Central memory CD8-positive, alpha-beta T cell (primary cell): ENCODE measurements at regions not wholly inside any gene's neighbourhood (a gene's known extent, or its start where the extent isn't known, plus 50 kb on each side); places are given as distances from the start of the nearest gene placed in this dataset.

ENCODE experiments used
- ATAC-seq: fragments of 150-1000 bp; cut with Tn5 transposase; replicated peaks from 2 replicates; pipeline ENCODE4 v1.10.0; 2022; ENCODE audit warnings: mild to moderate bottlenecking, moderate FRiP score, moderate number of reproducible peaks; ENCODE audit not compliant: poor library complexity, severe bottlenecking; ENCODE audit errors: extremely low read depth
- DNase-seq, 2 donors: peaks; one replicate each; pipeline ENCODE4 v3.0.0; 2021; ENCODE audit warnings: low spot score in 2 of 2
- H3K27ac Mint-ChIP-seq: one replicate; pipeline ENCODE4 v1.8.0; 2022; ENCODE audit warnings: low read depth, mild to moderate bottlenecking, moderate library complexity, mixed read lengths
- H3K27me3 Mint-ChIP-seq: one replicate; pipeline ENCODE4 v1.8.0; 2022; ENCODE audit warnings: mixed read lengths
- H3K36me3 Mint-ChIP-seq: one replicate; pipeline ENCODE4 v1.8.0; 2022; ENCODE audit warnings: mild to moderate bottlenecking, moderate library complexity, mixed read lengths; ENCODE audit not compliant: insufficient read depth
- H3K4me1 Mint-ChIP-seq: one replicate; pipeline ENCODE4 v1.8.0; 2022; ENCODE audit warnings: mixed read lengths
- H3K4me3 Mint-ChIP-seq: one replicate; pipeline ENCODE4 v1.8.0; 2022; ENCODE audit warnings: mild to moderate bottlenecking, moderate library complexity, mixed read lengths
- H3K9me3 Mint-ChIP-seq: one replicate; pipeline ENCODE4 v1.8.0; 2022; ENCODE audit warnings: mixed read lengths

DNA sequence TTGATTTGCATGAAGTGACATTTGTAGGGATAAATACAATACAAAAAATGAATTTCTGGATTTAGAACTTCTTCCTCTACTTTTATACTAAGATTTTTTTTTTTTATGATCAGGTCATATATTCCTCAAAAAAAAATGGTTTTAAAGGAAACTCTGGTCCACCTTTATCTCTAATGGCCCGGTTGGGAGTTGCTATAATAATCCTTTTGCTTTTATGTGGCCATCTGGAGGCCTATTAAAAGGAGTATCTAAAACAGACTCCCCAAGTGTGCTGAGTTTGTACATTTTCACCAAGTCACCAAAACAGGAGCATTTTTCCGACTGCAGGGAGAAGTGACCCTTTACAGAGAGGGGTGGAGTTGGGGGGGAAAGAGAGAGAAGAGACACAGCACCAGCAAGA lies 329.2 kb upstream of the FIGN start:
- H3K4me1 Mint-ChIP-seq = no peaks in the 10 kb centered on the region
- H3K4me3 Mint-ChIP-seq = no peak overlapping the region
- H3K27ac Mint-ChIP-seq = no peak overlapping the region
- H3K36me3 Mint-ChIP-seq = no peaks in the 10 kb centered on the region
- H3K9me3 Mint-ChIP-seq = peaks cover 11% of the 10 kb centered on the region
- no peaks in the 10 kb centered on the region for H3K27me3 Mint-ChIP-seq
- DNase-seq (no peak), ATAC-seq (no peak)

DNA sequence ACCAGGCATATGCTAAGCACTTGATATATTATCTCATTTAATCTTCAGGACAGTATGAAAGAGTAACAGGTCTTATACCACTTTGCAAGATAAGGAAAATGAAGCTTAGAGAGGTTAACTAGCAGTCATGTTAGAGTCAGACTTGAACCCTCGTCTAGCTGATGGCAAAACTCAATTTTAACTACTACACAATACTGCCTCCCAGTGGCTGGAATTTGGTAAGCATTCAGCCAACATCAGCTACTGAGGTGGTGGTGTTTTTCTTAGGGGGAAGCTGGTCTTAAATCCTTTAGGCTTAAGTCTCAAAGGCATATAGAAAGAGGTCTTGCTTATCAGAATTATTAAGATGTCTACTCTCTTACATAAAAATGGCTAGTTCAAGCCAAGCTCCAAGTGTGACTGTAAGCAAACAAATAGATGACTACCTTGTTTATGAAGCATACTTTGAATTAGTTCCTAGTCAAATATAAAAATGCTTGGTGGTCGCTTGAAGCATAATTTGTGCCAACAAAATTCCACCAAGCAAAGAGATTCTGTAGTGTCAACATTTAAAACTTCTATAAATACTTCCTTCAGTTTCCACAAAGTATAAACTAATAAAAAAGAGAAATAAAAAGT lies 325.4 kb upstream of the FIGN start:
- no peaks in the 10 kb centered on the region for H3K27me3 Mint-ChIP-seq

DNA sequence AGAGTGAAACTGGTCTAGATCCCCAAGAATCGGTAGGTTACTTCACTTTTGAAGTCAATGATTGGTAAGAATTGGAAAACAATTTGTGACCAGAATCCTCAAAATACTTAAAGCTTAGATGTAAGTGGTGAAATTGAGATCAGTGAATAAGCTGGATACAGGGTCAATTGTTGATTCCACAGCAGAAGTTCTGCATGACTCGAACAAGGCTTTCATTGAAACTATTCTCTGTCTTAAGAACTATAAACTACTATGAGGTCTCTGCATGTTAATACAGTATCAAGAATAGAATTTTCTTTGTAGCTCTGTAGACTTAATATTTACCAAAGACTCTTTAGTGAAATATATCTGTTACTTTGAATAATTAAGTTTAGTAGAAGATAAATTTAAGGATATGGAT lies 324.2 kb upstream of the FIGN start:
- no peaks in the 10 kb centered on the region for H3K27me3 Mint-ChIP-seq
- H3K4me1 Mint-ChIP-seq = no peaks in the 10 kb centered on the region
- DNase-seq (no peak), ATAC-seq (no peak)
- no peaks in the 10 kb centered on the region for H3K36me3 Mint-ChIP-seq
- H3K27ac Mint-ChIP-seq = no peak overlapping the region
- peaks cover 5% of the 10 kb centered on the region for H3K9me3 Mint-ChIP-seq
- no peak overlapping the region for H3K4me3 Mint-ChIP-seq

More for the DNA sequence above, 325.4 kb upstream of the FIGN start:
- H3K4me1 Mint-ChIP-seq = no peaks in the 10 kb centered on the region
- no peaks in the 10 kb centered on the region for H3K36me3 Mint-ChIP-seq
- no peak for DNase-seq
- no peak overlapping the region for H3K4me3 Mint-ChIP-seq
- ATAC-seq = no peak
- H3K27ac Mint-ChIP-seq = no peak overlapping the region
- peaks cover 5% of the 10 kb centered on the region for H3K9me3 Mint-ChIP-seq

DNA sequence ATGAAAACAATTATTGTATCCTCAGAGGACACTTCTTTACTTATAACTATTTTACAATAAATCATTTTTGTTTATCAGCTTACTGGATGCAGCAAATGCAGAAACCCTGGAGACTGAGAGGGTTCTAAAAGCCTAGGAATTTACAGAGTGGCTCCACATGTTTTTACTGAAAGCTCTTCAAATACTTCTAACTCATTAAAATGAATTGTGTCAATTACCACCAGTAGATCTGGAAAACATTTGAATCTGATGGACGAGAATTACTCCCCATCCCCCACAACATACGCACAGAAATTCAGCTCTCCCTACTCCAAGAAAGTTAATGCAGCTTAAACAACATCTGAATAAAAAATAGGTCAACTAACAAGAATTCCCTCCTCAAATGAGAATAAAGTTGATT lies 319.8 kb upstream of the FIGN start:
- DNase-seq = no peak
- no peaks in the 10 kb centered on the region for H3K4me1 Mint-ChIP-seq
- H3K9me3 Mint-ChIP-seq = peaks cover 14% of the 10 kb centered on the region
- no peak overlapping the region for H3K27ac Mint-ChIP-seq
- no peak overlapping the region for H3K4me3 Mint-ChIP-seq
- no peak for ATAC-seq
- H3K36me3 Mint-ChIP-seq = no peaks in the 10 kb centered on the region
- no peaks in the 10 kb centered on the region for H3K27me3 Mint-ChIP-seq

DNA sequence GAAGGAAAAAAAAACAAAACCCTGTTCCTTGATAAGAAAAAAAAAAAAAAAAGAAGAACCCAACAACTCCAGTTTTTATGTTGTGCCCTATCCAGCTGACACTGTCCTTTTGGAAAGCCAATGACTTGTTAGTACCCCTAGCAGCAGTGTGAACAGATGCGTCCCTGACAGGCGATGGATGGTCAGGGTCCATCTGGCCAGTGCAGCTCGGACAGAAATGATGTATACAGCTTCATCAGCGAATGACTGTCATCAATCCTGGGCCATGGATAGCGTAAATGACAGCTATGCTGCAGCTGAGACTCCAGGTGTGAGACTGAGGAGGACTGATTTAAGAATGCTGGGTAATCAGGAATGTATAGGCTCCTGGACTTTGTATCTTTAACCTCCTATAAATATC lies 318.8 kb upstream of the FIGN start:
- Mint-ChIP-seq H3K4me1 (no peaks in the 10 kb centered on the region), H3K27ac (no peak overlapping the region), H3K36me3 (no peaks in the 10 kb centered on the region), H3K9me3 (peaks cover 19% of the 10 kb centered on the region), H3K4me3 (no peak overlapping the region), H3K27me3 (no peaks in the 10 kb centered on the region)
- DNase-seq (no peak), ATAC-seq (no peak)

DNA sequence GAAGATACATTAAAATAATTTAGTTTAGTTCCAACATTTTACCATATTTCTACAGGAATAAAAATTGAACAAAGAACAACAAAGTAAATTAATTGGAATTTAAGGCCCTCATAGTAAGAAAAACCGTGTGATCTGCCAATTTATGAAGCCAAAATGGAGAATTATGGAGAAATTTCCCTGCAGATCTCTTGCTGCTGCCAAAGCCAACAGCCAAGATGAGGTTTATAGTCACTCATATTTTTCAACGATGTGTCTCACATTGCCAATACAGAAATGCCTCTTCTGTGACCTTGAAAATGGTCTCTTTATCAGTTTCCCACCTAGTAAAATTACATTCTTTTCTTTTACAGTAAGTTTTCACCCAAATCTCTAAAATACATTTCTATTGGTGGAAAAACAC lies 317.2 kb upstream of the FIGN start:
- no peak for ATAC-seq
- H3K27ac Mint-ChIP-seq = no peak overlapping the region
- H3K4me1 Mint-ChIP-seq = no peaks in the 10 kb centered on the region

DNA sequence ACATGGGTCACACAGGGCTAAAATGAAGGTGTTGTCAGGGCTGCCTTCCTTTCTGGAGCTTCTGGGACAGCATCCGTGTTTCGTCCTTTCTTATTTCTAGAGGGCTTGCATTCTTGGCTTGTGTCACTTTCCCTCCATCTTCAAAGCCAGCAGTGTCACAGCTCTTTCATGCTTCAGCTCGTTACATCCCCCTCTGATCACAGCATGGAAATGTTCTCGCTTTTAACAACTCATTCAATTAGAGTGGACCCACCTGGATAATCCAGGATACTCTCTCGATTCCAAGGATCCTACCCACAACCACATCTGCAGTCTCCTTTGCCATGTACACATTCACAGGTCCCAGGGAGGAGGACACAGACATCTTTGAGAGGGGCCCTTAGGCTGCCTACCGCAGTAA lies 316.2 kb upstream of the FIGN start:
- no peak overlapping the region for H3K27ac Mint-ChIP-seq
- ATAC-seq (no peak), DNase-seq (no peak)
- peaks cover 32% of the 10 kb centered on the region for H3K9me3 Mint-ChIP-seq
- H3K4me3 Mint-ChIP-seq = no peak overlapping the region
- no peaks in the 10 kb centered on the region for H3K36me3 Mint-ChIP-seq
- no peaks in the 10 kb centered on the region for H3K27me3 Mint-ChIP-seq
- H3K4me1 Mint-ChIP-seq = no peaks in the 10 kb centered on the region

More for the DNA sequence above, 317.2 kb upstream of the FIGN start:
- Mint-ChIP-seq H3K36me3 (no peaks in the 10 kb centered on the region), H3K4me3 (no peak overlapping the region), H3K27me3 (no peaks in the 10 kb centered on the region), H3K9me3 (peaks cover 29% of the 10 kb centered on the region)
- DNase-seq = no peak

DNA sequence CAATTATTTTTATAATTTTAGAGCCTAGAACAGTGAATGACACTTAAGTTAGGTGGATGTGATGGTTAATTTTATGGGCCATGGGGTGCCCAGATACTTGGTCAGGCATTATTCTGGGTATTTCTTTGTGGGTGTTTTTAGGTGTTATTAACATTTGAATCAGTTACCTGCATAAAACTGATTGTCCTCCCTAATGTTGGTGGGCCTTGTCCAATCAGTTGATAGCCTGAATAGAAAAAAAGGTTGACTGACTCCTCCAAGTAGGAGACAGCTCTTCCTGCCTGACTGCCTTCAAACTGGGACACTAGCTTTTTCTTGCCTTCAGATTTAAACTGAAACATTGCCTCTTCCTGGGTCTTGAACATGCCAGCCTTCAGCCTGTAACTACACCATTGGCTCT lies 312.9 kb upstream of the FIGN start:
- no peak overlapping the region for H3K4me3 Mint-ChIP-seq
- peaks cover 27% of the 10 kb centered on the region for H3K9me3 Mint-ChIP-seq
- ATAC-seq = no peak
- H3K27ac Mint-ChIP-seq = no peak overlapping the region
- H3K4me1 Mint-ChIP-seq = no peaks in the 10 kb centered on the region
- H3K27me3 Mint-ChIP-seq = no peaks in the 10 kb centered on the region
- no peaks in the 10 kb centered on the region for H3K36me3 Mint-ChIP-seq
- DNase-seq = no peak

DNA sequence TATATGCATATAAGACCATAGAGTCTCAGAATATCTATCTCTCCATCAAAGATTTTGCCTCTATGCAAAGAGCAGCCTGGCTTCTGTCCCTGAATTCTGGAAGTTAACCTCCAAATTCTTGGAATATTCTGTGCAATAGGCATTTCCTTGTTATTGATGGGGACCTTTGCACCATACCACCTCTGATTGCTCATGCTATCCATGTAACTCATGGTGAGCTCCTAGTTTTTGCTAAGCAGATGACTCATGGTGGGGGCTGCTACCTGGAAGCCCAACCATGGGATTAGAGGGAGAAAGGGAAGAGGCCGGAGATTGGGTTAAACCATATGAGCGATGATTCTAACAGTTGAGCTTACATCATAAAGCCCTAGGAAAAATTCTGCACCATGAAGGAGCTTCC lies 310.2 kb upstream of the FIGN start:
- Mint-ChIP-seq H3K9me3 (peaks cover 26% of the 10 kb centered on the region), H3K36me3 (no peaks in the 10 kb centered on the region), H3K27me3 (no peaks in the 10 kb centered on the region), H3K27ac (no peak overlapping the region), H3K4me1 (no peaks in the 10 kb centered on the region), H3K4me3 (no peak overlapping the region)
- DNase-seq (no peak), ATAC-seq (no peak)

DNA sequence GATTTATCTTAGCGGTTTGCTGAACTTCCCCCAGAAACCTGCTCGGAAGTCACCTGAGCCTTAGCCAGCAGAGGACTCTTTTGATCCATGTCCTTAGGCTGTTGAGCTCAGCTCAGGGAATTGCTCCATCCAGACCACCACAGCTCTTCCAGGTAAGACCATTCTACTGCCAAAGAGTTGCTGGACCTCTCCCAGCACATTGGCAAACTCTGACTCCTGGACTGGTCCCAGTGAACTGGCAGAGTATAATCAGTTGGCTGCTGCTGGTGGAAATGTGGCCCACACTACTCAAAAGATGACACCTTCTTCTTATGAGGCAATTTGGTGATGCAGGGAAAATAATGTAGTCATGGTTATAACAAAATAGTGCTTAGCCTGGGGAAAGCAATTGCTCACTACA lies 308.8 kb upstream of the FIGN start:
- H3K27ac Mint-ChIP-seq = no peak overlapping the region
- no peaks in the 10 kb centered on the region for H3K27me3 Mint-ChIP-seq
- no peaks in the 10 kb centered on the region for H3K4me1 Mint-ChIP-seq

DNA sequence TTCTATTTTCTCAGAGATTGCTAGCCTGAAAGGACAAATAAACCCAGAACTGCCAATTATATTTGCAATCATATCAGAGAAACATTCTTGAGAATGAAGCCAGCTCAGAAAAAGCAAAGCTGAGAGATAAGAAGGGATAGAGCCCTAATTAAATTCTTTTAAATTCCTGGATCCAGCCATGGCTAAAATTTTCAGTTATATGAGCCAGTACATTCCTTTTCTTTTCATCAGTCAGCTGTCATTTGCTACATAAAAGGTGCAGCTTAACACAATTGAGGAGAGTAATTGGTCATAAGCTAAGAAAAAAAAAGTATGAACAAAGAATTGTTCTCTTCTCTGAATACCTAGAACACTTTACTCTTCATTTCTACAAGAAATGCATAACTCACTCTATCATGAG lies 303.5 kb upstream of the FIGN start:
- Mint-ChIP-seq H3K4me1 (no peaks in the 10 kb centered on the region), H3K27me3 (no peaks in the 10 kb centered on the region), H3K9me3 (peaks cover 31% of the 10 kb centered on the region), H3K36me3 (no peaks in the 10 kb centered on the region), H3K27ac (no peak overlapping the region), H3K4me3 (no peak overlapping the region)
- ATAC-seq = no peak
- DNase-seq = no peak

More for the DNA sequence above, 308.8 kb upstream of the FIGN start:
- Mint-ChIP-seq H3K36me3 (no peaks in the 10 kb centered on the region), H3K4me3 (no peak overlapping the region), H3K9me3 (peaks cover 29% of the 10 kb centered on the region)
- DNase-seq (no peak), ATAC-seq (no peak)

DNA sequence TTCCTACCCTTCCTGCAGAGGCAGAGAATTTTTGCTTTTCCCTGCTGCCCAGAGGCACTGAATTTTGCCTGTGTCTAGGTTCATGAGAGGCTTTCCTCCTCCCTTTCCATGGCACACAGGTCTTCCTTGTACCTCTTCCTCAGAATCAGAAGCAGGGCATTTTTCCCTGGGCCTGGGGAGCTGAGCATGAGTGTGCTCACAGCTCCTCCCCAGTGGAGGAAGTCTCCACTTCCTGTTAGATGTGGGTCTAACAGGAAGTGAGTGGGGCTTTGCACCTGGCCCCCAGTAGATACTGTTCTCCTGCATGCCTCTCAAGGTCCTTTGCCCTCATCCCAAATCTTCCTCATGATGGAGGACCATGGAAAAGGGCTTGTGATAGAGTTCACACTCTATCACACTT lies 297.2 kb upstream of the FIGN start:
- no peak for ATAC-seq
- no peak overlapping the region for H3K27ac Mint-ChIP-seq
- H3K36me3 Mint-ChIP-seq = no peaks in the 10 kb centered on the region
- H3K27me3 Mint-ChIP-seq = no peaks in the 10 kb centered on the region
- H3K4me1 Mint-ChIP-seq = no peaks in the 10 kb centered on the region
- DNase-seq = no peak
- no peak overlapping the region for H3K4me3 Mint-ChIP-seq
- H3K9me3 Mint-ChIP-seq = peaks cover 12% of the 10 kb centered on the region

DNA sequence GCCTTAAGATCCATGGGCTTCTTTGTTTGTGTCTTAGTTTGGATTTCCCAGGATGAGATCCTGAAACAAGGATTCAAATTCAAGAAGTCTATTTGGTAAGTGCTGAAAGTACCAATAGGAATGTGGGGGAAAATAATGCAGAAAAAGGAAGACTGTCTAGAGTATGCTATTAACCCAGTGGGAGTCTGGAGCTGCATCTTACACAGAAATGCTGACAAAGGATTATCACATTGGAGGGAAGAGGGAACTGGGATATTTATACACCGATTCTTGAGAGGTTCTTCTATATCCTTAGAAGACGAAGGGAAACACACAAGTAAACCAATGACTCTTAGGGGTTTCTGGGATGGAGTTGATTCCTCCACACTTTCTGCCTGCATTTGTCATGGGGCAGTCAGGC lies 294.8 kb upstream of the FIGN start:
- no peaks in the 10 kb centered on the region for H3K4me1 Mint-ChIP-seq
- peaks cover 15% of the 10 kb centered on the region for H3K9me3 Mint-ChIP-seq
- no peak for ATAC-seq

More for the DNA sequence above, 294.8 kb upstream of the FIGN start:
- Mint-ChIP-seq H3K4me3 (no peak overlapping the region), H3K27me3 (no peaks in the 10 kb centered on the region), H3K36me3 (no peaks in the 10 kb centered on the region), H3K27ac (no peak overlapping the region)
- DNase-seq = no peak
